Stimulated activated naive CD8-positive, alpha-beta T cell treated with anti-CD3 and anti-CD28 coated beads, Interleukin-15, Interleukin-2, amounts not matched to agents 100 U/mL and 50 U/mL, for 24 hours (primary cell): ENCODE measurements at regions not wholly inside any gene's neighbourhood (a gene's known extent, or its start where the extent isn't known, plus 50 kb on each side); places are given as distances from the start of the nearest gene placed in this dataset.
"Not testable (repeated sequence)": the region's sequence is repeated elsewhere in the genome, so short reads cannot be mapped to it uniquely, and the experiment has no call there.

Experiments
- ATAC-seq: fragments of 150-1000 bp; cut with Tn5 transposase; one replicate; pipeline ENCODE4 v1.10.0; 2021
- DNase-seq: peaks from one replicate; pipeline ENCODE4 v3.0.0; 2021

DNA sequence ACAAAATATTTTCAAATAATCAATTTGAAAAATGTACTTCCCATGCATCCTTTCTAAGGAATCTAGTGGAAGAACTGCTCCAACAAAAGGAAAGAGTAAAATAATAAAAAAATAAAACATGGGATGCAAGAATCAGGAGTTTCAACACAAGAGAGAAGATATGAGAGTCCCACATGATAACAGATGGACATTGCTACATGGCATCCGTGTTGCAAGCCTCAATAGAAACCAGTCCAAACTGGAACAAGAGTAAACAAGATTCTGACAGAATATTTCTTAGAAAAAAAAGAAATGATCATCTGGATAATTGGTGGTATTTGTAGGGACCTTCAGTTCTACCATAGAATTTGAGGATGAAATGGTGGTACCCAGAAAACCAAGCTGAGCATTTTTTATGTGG, 186.8 kb downstream of the FRK start:
- no peak for DNase-seq
- no peak for ATAC-seq

DNA sequence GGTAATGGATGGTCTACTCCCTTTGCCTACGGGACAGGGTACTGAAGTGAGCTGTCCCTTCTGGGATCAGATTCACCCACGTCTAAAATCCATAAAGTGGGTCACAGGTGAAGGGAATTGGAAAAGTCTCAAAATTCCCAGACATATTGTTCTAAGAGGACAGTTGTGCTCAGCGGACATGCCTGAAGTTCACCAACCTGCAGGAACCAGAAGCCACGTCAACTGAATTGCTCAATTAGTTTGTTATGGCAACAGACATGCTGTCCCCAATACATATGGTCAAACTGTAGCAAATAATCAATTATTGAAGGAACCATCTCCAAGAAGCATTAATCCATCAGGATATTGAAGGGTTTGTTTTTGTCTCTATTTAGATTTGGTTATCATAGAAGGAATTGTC, 190.2 kb downstream of the FRK start:
- DNase-seq (no peak), ATAC-seq (no peak)

GRCh38 chr6:115865914-115866313, 194.8 kb downstream of the FRK start:
- ATAC-seq, result no peak
- no peak for DNase-seq

- no peak for ATAC-seq
- no peak for DNase-seq
Observed at GRCh38 chr6:115863211-115863610, 197.5 kb downstream of the FRK start.

GRCh38 chr6:115861658-115862057, 199.0 kb downstream of the FRK start:
- ATAC-seq, result not testable (repeated sequence)

GRCh38 chr6:115859577-115859976, 201.1 kb downstream of the FRK start:
- ATAC-seq, DNase-seq: not testable (repeated sequence)

More at GRCh38 chr6:115861658-115862057, 199.0 kb downstream of the FRK start:
- not testable (repeated sequence) for DNase-seq

- DNase-seq, result no peak
- no peak for ATAC-seq
Observed at GRCh38 chr6:115854866-115855665, 205.6 kb downstream of the FRK start.

DNA sequence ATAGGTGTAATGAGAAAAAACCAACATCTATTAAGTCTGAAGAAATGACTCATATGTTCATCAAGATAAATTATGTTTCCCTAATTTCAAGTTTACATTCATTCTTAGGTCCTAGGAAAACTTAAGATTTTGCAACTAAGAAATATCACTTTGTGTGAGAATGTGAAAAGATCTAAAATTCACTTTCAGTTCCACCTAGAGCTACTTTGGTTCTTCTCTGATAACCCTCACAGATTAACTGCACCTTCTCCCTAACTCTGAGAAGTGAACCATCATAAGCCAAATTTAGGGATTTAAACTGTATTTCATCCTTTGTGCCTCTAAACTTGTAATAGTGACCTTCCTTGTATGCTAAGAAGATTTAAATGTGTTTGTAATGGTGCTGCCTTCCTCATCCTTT, 213.0 kb downstream of the FRK start:
- no peak for DNase-seq

DNA sequence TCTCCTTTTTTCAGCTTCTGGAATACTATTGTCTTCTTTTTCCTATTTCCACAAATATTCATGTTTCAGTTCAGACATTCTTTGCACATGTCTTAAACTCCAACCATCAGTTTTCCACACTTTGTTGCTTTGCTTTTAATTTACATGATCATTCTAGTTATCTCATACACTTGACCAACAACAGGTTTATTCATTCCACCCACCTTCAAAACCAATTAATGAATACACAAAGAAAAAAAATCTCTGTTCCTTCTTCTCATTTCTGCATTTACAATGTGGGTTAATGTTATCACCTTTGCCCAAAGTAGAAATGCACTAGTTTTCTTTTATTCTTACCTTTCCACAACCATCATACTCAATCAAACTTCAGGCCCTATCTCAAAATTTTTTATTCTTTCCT, 216.7 kb downstream of the FRK start:
- ATAC-seq (no peak), DNase-seq (no peak)

More for the DNA sequence above, 213.0 kb downstream of the FRK start:
- no peak for ATAC-seq

DNA sequence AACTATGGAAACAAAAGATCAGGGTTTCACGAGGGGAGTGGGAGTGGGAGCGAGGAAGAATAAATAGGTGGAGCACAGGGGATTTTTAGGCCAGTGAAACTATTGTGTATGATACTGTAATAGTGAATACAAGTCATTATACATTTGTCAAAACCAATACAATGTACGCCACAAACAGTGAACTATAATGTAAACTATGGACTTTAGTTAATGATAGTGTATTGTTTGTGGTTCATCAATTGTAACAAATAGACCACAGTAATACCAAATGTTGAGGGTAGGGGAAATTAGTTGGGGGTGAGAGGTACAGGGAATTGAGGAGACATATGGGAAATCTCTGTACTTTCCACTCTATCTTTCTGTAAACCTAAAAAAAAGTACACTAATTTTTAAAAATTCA, 218.4 kb downstream of the FRK start:
- ATAC-seq (no peak), DNase-seq (no peak)

GRCh38 chr6:115839583-115840181, 221.0 kb downstream of the FRK start:
- DNase-seq (no peak), ATAC-seq (no peak)

DNA sequence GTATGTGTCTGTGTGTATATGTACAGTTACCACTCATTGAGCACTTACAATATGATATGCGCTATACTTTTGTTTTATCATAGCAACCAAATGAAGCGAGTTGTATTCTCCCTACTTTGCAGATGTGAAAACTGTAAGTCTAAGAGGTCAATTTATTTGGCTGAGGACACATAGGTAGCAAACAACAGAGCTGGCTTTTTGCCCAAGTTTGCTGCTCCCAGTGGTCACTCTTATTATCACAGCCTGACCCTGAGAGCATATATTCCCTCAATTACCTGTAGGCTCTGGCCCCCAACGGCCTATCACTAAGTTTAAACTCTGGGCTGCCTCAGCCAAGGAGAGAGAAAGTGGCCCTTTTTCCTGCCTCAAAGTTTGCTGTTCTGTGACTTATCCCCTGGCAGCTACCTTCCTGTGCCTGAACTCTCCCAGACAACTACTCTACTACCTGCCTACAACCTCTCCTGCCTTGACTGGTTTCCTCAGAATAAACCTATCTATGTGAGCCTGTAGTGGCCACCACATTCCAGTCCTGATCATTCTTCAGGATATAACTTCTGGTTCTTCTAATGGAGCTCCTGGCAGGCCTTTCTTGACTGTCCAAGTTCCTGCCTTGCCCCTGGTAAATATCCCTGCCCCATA, 221.8 kb downstream of the FRK start:
- DNase-seq (peak; percentile 7), ATAC-seq (no peak)

DNA sequence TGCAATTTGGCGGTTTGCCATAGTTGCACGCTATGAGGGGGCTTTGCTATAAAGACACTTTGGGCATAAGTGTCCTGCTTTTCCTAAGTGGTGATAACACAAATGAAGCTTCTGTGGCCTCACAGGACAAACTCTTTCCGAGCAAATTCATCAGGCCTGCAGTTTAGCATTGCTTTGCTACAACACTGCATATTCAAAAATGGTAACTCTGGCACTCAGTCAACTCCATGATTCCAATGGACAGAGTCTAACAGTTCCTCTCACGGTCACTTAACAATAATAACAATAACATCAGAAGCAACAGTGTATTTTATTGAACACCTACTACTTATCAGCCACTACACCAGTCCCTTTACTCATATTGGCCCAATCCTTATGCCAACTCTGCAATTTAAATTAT, 222.5 kb downstream of the FRK start:
- ATAC-seq (no peak), DNase-seq (no peak)

GRCh38 chr6:115836374-115836773, 224.3 kb downstream of the FRK start:
- ATAC-seq, DNase-seq: not testable (repeated sequence)

GRCh38 chr6:115835314-115835713, 225.4 kb downstream of the FRK start:
- no peak for DNase-seq
- no peak for ATAC-seq

GRCh38 chr6:115834542-115834941, 226.1 kb downstream of the FRK start:
- ATAC-seq, DNase-seq: not testable (repeated sequence)

GRCh38 chr6:115832786-115833185, 227.9 kb downstream of the FRK start:
- DNase-seq, result no peak
- ATAC-seq, result no peak

DNA sequence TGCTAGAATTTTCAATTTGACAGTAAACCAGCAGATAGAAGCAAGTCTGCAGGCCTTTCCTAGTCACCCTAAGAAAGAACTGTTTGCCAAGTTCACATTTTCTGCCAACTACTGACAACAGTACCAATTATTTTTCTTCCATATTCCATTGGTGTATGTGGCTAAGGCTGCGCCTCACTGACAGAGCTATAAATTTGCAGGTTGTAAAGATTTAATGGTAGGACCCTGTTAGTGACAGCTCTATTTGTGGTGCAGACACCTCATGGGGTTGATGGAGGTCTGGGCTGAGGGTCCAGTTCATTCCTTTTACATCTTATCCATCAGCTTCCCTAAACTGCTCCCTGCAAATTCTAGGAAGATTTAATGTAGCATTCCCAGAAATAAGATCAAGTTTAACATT, 228.5 kb downstream of the FRK start:
- DNase-seq, result no peak
- no peak for ATAC-seq

GRCh38 chr6:115830895-115831294, 229.8 kb downstream of the FRK start:
- no peak for DNase-seq
- no peak for ATAC-seq

DNA sequence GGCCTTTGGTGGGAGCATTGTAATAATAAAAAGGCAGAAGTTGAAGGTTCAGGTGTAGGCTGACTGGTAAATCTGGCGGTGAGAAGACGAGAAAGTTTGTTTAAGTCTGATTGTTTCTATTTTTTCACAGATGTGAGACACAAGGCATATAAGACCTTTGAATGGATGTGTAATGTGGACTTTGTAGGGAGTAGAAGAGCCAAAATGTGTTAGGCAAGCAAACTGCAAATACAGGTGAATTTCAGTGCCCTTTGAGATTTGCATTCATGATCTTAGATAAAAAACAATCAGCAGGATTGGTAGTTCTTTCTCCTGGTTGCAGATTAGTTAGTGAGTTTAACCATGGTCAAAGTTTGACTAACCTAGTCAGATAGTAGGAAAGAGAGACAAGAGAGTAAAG, 238.9 kb downstream of the FRK start:
- DNase-seq (no peak), ATAC-seq (no peak)

- DNase-seq (no peak), ATAC-seq (no peak)
Observed at GRCh38 chr6:115819506-115819905, 241.2 kb downstream of the FRK start.

- ATAC-seq, result no peak
Observed at GRCh38 chr6:115817161-115817560, 243.5 kb downstream of the FRK start.

GRCh38 chr6:115814907-115815306, 245.8 kb downstream of the FRK start:
- DNase-seq (no peak), ATAC-seq (no peak)

More at GRCh38 chr6:115817161-115817560, 243.5 kb downstream of the FRK start:
- DNase-seq, result no peak
